Kidney glomerular epithelial cell (primary cell): ENCODE measurements at regions not wholly inside any gene's neighbourhood (a gene's known extent, or its start where the extent isn't known, plus 50 kb on each side); places are given as distances from the start of the nearest gene placed in this dataset.
"Not testable (repeated sequence)": the region's sequence is repeated elsewhere in the genome, so short reads cannot be mapped to it uniquely, and the experiment has no call there.

ENCODE experiments used
- DNase-seq: peaks from one replicate; lab custom pipeline; 2025; lab: John Stamatoyannopoulos, UW

GRCh38 chr9:11537566-11537965 lies 924.8 kb upstream of the PTPRD start:
- no peak for DNase-seq

GRCh38 chr9:11542781-11543180 lies 930.0 kb upstream of the PTPRD start:
- DNase-seq, result no peak

GRCh38 chr9:11546231-11546630 lies 933.4 kb upstream of the PTPRD start:
- DNase-seq, result no peak

- DNase-seq, result no peak
These were observed 936.6 kb upstream of the PTPRD start for GRCh38 chr9:11549311-11549794.

GRCh38 chr9:11551106-11551505 lies 938.3 kb upstream of the PTPRD start:
- DNase-seq, result no peak

GRCh38 chr9:11558043-11558442 lies 945.2 kb upstream of the PTPRD start:
- no peak for DNase-seq

- DNase-seq, result no peak
These were observed 946.4 kb upstream of the PTPRD start for GRCh38 chr9:11559001-11559776.

- no peak for DNase-seq
These were observed 964.7 kb upstream of the PTPRD start for GRCh38 chr9:11577522-11577921.

GRCh38 chr9:11595756-11596155 lies 983.0 kb upstream of the PTPRD start:
- no peak for DNase-seq

- no peak for DNase-seq
These were observed 1005.5 kb upstream of the PTPRD start for GRCh38 chr9:11618241-11618805.

GRCh38 chr9:11632691-11633090 lies 1019.9 kb upstream of the PTPRD start:
- DNase-seq, result no peak

- DNase-seq, result no peak
These were observed 1034.0 kb upstream of the PTPRD start for GRCh38 chr9:11646831-11647230.

GRCh38 chr9:11653867-11654266 lies 1039.3 kb upstream of the TYRP1 start:
- DNase-seq, result no peak

- no peak for DNase-seq
These were observed 1029.3 kb upstream of the TYRP1 start for GRCh38 chr9:11663913-11664312.

GRCh38 chr9:11676821-11677220 lies 1016.4 kb upstream of the TYRP1 start:
- no peak for DNase-seq

- no peak for DNase-seq
These were observed 1006.5 kb upstream of the TYRP1 start for GRCh38 chr9:11686733-11687132.

GRCh38 chr9:11697126-11697525 lies 996.1 kb upstream of the TYRP1 start:
- DNase-seq, result no peak

GRCh38 chr9:11701706-11702105 lies 991.5 kb upstream of the TYRP1 start:
- DNase-seq, result no peak

- DNase-seq, result no peak
These were observed 990.6 kb upstream of the TYRP1 start for GRCh38 chr9:11702548-11702947.

GRCh38 chr9:11704198-11704597 lies 989.0 kb upstream of the TYRP1 start:
- not testable (repeated sequence) for DNase-seq

GRCh38 chr9:11708899-11709298 lies 984.3 kb upstream of the TYRP1 start:
- DNase-seq, result no peak

- no peak for DNase-seq
These were observed 983.6 kb upstream of the TYRP1 start for GRCh38 chr9:11709567-11709966.

GRCh38 chr9:11713077-11713476 lies 980.1 kb upstream of the TYRP1 start:
- DNase-seq, result no peak

GRCh38 chr9:11722957-11723356 lies 970.2 kb upstream of the TYRP1 start:
- no peak for DNase-seq
